ENCODE measurements at regions not wholly inside any gene's neighbourhood (a gene's known extent, or its start where the extent isn't known, plus 50 kb on each side); places are given as distances from the start of the nearest gene placed in this dataset.

GRCh38 chrX:16002185-16002584, 121.2 kb upstream of the GRPR start:
- TF ChIP-seq CTCF (IDR thresholded peaks at IDR 0.05), result no peak
- no peak for TF ChIP-seq POLR2AphosphoS5 (IDR thresholded peaks at IDR 0.05; ENCODE audit: low read depth, low read length)
- TF ChIP-seq REST (IDR thresholded peaks at IDR 0.05; ENCODE audit: insufficient read depth in 1 of 2, low read depth in 2 of 2, low read length in 1 of 2), result no peak
- TF ChIP-seq SIN3A (IDR thresholded peaks at IDR 0.05; ENCODE audit: borderline replicate concordance, insufficient read depth, low read depth, low read length), result no peak

Data from Panc1 (cell line).